GM23338 (cell line): ENCODE measurements at regions not wholly inside any gene's neighbourhood (a gene's known extent, or its start where the extent isn't known, plus 50 kb on each side); places are given as distances from the start of the nearest gene placed in this dataset.

Experiments
- ATAC-seq: fragments of 200-7000 bp; cut with Tn5 transposase; 3 replicates; pipeline ENCODE4 v1.9.1; 2020
- DNase-seq: peaks from one replicate; pipeline ENCODE4 v3.0.0-alpha.2; 2015; ENCODE audit warnings: low spot score
- H2AFZ ChIP-seq: fragments of 200-600 bp; sonication (generic); 2 replicates; pipeline ENCODE4 v1.8.0; 2016; ENCODE audit warnings: antibody characterized with exemption, mild to moderate bottlenecking, moderate library complexity
- H3F3A ChIP-seq: fragments of 200-600 bp; sonication (generic); replicated peaks from 2 replicates; pipeline ENCODE4 v1.8.0; 2017; ENCODE audit warnings: antibody characterized with exemption, mixed run types, low read depth
- H3K27ac ChIP-seq: fragments of 200-600 bp; sonication (generic); 2 replicates; pipeline ENCODE4 v1.6.1; 2016; ENCODE audit warnings: low read depth
- H3K27me3 ChIP-seq: fragments of 200-600 bp; sonication (generic); 2 replicates; pipeline ENCODE4 v1.8.0; 2016; ENCODE audit warnings: mild to moderate bottlenecking, mixed run types, moderate library complexity; ENCODE audit not compliant: insufficient read depth
- H3K36me3 ChIP-seq: fragments of 200-600 bp; sonication (generic); 2 replicates; pipeline ENCODE4 v1.8.0; 2016; ENCODE audit warnings: mild to moderate bottlenecking; ENCODE audit not compliant: insufficient read depth
- H3K4me1 ChIP-seq: fragments of 200-600 bp; sonication (generic); 2 replicates; pipeline ENCODE4 v1.8.0; 2016; ENCODE audit warnings: mild to moderate bottlenecking, moderate library complexity; ENCODE audit not compliant: insufficient read depth
- H3K4me2 ChIP-seq: fragments of 200-600 bp; sonication (generic); 2 replicates; pipeline ENCODE4 v1.7.1; 2017; ENCODE audit warnings: mixed run types
- H3K4me3 ChIP-seq: fragments of 200-600 bp; sonication (generic); 2 replicates; pipeline ENCODE4 v1.6.1; 2016; ENCODE audit warnings: mixed run types
- H3K79me2 ChIP-seq: fragments of 200-600 bp; sonication (generic); replicated peaks from 2 replicates; pipeline ENCODE4 v1.8.0; 2017; ENCODE audit warnings: mild to moderate bottlenecking; ENCODE audit not compliant: insufficient read depth
- H3K9me2 ChIP-seq: fragments of 200-600 bp; sonication (generic); 2 replicates; pipeline ENCODE4 v1.8.0; 2017; ENCODE audit not compliant: insufficient read depth
- H4K20me1 ChIP-seq: fragments of 200-600 bp; sonication (generic); replicated peaks from 2 replicates; pipeline ENCODE4 v1.8.0; 2017; ENCODE audit warnings: mild to moderate bottlenecking; ENCODE audit not compliant: insufficient read depth
- H3K27ac Mint-ChIP-seq: 2 replicates; pipeline ENCODE4 v1.8.0; 2020; ENCODE audit warnings: inconsistent platforms, mild to moderate bottlenecking, moderate library complexity, mixed read lengths
- H3K27me3 Mint-ChIP-seq: 3 replicates; pipeline ENCODE4 v1.8.0; 2022; ENCODE audit warnings: low read depth, mild to moderate bottlenecking, moderate library complexity, mixed read lengths, inconsistent platforms; ENCODE audit not compliant: insufficient read depth, poor library complexity
- H3K36me3 Mint-ChIP-seq: 3 replicates; pipeline ENCODE4 v1.8.0; 2021; ENCODE audit warnings: low read depth, mild to moderate bottlenecking, inconsistent platforms, moderate library complexity, mixed read lengths
- H3K4me1 Mint-ChIP-seq: 3 replicates; pipeline ENCODE4 v1.8.0; 2020; ENCODE audit warnings: mild to moderate bottlenecking, inconsistent platforms, mixed read lengths
- H3K4me3 Mint-ChIP-seq: 3 replicates; pipeline ENCODE4 v1.8.0; 2021; ENCODE audit warnings: moderate library complexity, mild to moderate bottlenecking, inconsistent platforms, mixed read lengths
- H3K9me3 Mint-ChIP-seq: 3 replicates; pipeline ENCODE4 v1.8.0; 2020; ENCODE audit warnings: moderate library complexity, mild to moderate bottlenecking, inconsistent platforms, mixed read lengths
- CREB1 ChIP-seq: fragments of 250-450 bp; sonication (Bioruptor Pico); IDR thresholded peaks from 2 replicates; pipeline ENCODE4 v1.5.0; 2020; ENCODE audit warnings: low read depth, mild to moderate bottlenecking, moderate library complexity
- CTCF ChIP-seq, 2 experiments: fragments of 200-600 bp in 1 of 2; sonication (generic) in 1 of 2; conservative IDR thresholded peaks; 2 replicates each; pipeline versions ENCODE4 v1.5.1 to v1.6.1; 2016 to 2017; ENCODE audit warnings: antibody characterized with exemption in 2 of 2, low read depth in 2 of 2, mild to moderate bottlenecking in 2 of 2, moderate library complexity in 1 of 2
- ETS1 ChIP-seq: IDR thresholded peaks from 2 replicates; pipeline ENCODE4 v1.6.1; 2016; ENCODE audit warnings: antibody characterized with exemption
- EZH2 ChIP-seq: fragments of 200-600 bp; sonication (generic); IDR thresholded peaks from one replicate; pipeline ENCODE4 v1.8.0; 2017; ENCODE audit warnings: antibody characterized with exemption, mild to moderate bottlenecking, low read depth; ENCODE audit not compliant: unreplicated experiment
- JUNB ChIP-seq: IDR thresholded peaks from one replicate; pipeline ENCODE4 v1.6.1; 2016; ENCODE audit warnings: antibody characterized with exemption; ENCODE audit not compliant: unreplicated experiment
- NANOG ChIP-seq: IDR thresholded peaks from 2 replicates; pipeline ENCODE4 v1.6.1; 2016; ENCODE audit warnings: antibody characterized with exemption, borderline replicate concordance
- POLR2AphosphoS5 ChIP-seq: IDR thresholded peaks from 2 replicates; pipeline ENCODE4 v1.6.1; 2016; ENCODE audit warnings: antibody characterized with exemption, low read depth
- ZNF331 ChIP-seq: fragments of 250-450 bp; sonication (Bioruptor Pico); IDR thresholded peaks from 2 replicates; pipeline ENCODE4 v1.5.0; 2020; ENCODE audit warnings: low read depth, mild to moderate bottlenecking, moderate library complexity
- ZNF462 ChIP-seq: fragments of 250-450 bp; sonication (Bioruptor Pico); IDR thresholded peaks from 2 replicates; pipeline ENCODE4 v1.5.0; 2020; ENCODE audit warnings: mild to moderate bottlenecking, moderate library complexity

- Histone ChIP-seq H3K79me2 (no peaks in the 10 kb centered on the region), H3K4me1 (no peaks in the 10 kb centered on the region), H3K4me3 (no peak overlapping the region), H3F3A (no peaks in the 10 kb centered on the region), H4K20me1 (no peaks in the 10 kb centered on the region), H2AFZ (no peak overlapping the region), H3K27me3 (no peaks in the 10 kb centered on the region), H3K27ac (no peak overlapping the region), H3K36me3 (no peaks in the 10 kb centered on the region), H3K9me2 (no peaks in the 10 kb centered on the region), H3K4me2 (no peak overlapping the region)
- Mint-ChIP-seq H3K9me3 (peaks cover 17% of the 10 kb centered on the region), H3K27ac (no peak overlapping the region), H3K27me3 (peaks cover 2% of the 10 kb centered on the region), H3K36me3 (peaks cover 9% of the 10 kb centered on the region; the same call in 2 of the 3 replicates), H3K4me1 (peaks cover 2% of the 10 kb centered on the region; the same call in 1 of the 3 replicates), H3K4me3 (no peak overlapping the region)
- DNase-seq = no peak
- no peak for TF ChIP-seq EZH2
- no peak for TF ChIP-seq JUNB
- TF ChIP-seq ZNF331 = no peak
- no peak for TF ChIP-seq POLR2AphosphoS5
- no peak for TF ChIP-seq CTCF (conservative IDR thresholded peaks at IDR 0.05; ENCODE audit: low read depth in 2 of 2)
- no peak for TF ChIP-seq NANOG
- TF ChIP-seq CREB1 (CRISPR knock-in tag) = no peak
- no peak for TF ChIP-seq ZNF462 (CRISPR knock-in tag)
- TF ChIP-seq ETS1 = no peak
- ATAC-seq = no peak
Measured at GRCh38 chr10:47224546-47225218, 75.3 kb upstream of the GDF10 start.
